HG02610 (cell line): ENCODE measurements at regions not wholly inside any gene's neighbourhood (a gene's known extent, or its start where the extent isn't known, plus 50 kb on each side); places are given as distances from the start of the nearest gene placed in this dataset.

ENCODE experiments used
- ATAC-seq: cut with Tn5 transposase; IDR thresholded peaks from one replicate; pipeline ENCODE4 v1.9.1; 2021; ENCODE audit warnings: mild to moderate bottlenecking, moderate library complexity; ENCODE audit not compliant: unreplicated experiment

- no peak for ATAC-seq
These were observed 55.3 kb upstream of the POM121L12 start for GRCh38 chr7:52980129-52980528.

GRCh38 chr7:52973126-52973525 is 62.3 kb upstream of the POM121L12 start:
- no peak for ATAC-seq

GRCh38 chr7:52962402-52963076 is 72.9 kb upstream of the POM121L12 start:
- ATAC-seq, result no peak

GRCh38 chr7:52961084-52961483 is 74.3 kb upstream of the POM121L12 start:
- ATAC-seq, result no peak

DNA sequence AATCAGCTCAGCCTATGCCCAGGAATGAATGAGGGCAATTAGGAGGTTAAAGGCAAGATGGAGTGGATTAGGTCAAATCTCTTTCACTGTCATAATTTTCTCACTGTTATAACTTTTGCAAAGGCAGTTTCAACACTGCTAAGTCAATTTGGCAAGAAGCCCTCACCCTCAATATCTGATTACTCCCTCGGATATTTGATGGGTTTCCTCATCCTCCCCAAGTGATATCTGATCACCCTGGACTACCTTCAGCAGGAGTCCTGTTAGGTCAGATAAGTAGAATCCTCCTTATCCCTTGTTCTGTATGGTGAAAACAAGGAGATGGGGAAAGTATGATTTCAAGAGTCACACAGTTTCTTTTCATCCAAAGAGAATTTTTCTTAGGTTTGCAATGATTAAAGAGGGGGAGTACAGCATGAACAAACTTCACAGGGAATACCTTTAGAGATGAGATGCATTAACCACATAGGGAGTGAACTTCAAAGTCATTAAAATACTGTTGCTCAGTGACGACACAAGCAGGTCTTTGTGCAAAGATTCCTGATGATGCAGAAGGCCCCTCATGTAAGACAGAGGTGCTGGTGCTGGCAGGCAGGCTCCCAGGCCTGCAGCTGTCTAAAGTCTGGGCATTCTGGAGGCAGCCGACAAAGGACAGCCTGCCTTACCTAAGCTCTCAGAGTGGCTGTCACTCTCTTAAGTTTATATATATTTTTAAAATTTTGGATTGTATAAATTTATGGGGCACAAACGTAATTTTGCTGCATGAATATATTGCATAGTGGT is 75.4 kb upstream of the POM121L12 start:
- ATAC-seq, result no peak

DNA sequence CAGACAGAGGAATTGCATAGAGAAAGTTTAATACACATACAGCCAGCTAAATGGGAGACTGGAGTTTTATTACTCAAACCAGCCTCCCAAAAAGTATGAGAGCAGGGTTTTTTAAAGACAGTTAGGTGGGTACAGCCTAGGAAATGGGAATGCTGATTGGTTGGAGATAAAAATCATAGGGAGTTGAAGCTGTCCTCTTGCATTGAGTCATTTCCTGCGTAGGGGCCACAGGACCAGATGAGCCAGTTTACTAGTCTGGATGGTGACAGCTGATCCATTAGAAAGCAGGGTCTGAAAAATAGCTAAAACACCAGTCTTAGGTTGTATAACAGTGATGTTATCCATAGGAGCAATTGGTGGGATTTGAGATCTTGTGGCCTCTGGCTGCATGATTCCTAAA is 76.1 kb upstream of the POM121L12 start:
- no peak for ATAC-seq

- no peak for ATAC-seq
These were observed 76.8 kb upstream of the POM121L12 start for GRCh38 chr7:52958621-52959140.

DNA sequence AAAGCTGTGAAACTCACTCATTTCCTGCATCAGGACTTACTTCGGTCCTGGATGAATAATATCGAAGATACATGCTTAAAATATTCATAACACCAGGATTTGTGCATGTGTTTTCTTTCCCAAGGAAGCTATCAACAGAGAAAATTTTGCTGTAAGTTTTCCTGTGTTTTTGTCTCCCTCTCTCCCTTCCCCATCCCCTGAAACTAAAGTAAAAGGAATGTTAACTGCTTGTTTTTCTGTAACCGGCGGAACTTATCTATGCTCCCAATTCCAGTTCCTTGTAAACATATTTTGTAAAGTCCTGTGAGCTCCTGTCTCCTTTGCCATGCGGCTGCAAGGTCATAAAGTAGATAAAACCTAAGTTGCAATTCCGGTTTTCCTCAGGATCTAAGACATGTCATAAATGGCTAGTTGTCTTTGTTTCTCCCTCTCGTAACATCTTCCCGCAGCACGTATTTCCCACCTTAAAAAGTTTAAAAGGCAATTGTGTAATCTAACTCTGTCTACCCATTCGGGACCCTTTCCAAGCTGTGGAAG is 79.0 kb upstream of the POM121L12 start:
- ATAC-seq, result no peak

GRCh38 chr7:52955522-52955921 is 79.9 kb upstream of the POM121L12 start:
- no peak for ATAC-seq

GRCh38 chr7:52944921-52945320 is 90.5 kb upstream of the POM121L12 start:
- ATAC-seq, result no peak

GRCh38 chr7:52940481-52940880 is 95.0 kb upstream of the POM121L12 start:
- no peak for ATAC-seq

DNA sequence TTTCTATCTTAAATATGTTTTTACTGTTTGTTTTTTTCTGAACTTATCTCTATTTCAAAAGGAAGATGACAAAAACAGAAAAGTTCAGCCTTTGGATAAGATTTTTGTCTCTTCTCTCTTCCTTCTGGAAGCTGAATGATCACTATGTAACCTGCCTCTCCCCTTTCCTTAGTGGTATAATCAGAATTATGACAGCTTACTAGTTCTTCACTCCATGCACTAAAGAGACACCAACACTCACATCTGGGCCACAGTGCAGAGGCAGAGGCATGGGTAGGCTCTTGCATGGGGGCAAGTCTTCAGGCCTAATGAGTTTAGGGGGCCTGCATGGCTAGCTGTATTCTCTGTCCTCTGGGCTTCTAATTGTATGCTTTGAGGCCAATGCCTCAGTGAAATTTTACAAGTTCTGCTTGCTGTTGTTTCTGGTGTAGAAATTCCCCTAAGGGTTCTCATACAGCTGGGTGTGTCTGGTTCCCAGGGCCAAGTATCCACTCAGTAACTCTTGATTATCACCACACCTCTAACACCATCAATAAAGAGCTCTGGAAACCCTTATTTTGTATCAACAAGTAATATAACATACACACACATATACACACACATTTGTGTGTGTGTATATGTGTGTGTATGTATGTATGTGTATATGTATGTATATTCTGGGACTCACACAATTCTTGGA is 96.8 kb upstream of the POM121L12 start:
- ATAC-seq, result no peak

GRCh38 chr7:52936750-52937149 is 98.7 kb upstream of the POM121L12 start:
- no peak for ATAC-seq

- no peak for ATAC-seq
These were observed 106.8 kb upstream of the POM121L12 start for GRCh38 chr7:52928591-52928990.

GRCh38 chr7:52925332-52925731 is 110.1 kb upstream of the POM121L12 start:
- no peak for ATAC-seq

DNA sequence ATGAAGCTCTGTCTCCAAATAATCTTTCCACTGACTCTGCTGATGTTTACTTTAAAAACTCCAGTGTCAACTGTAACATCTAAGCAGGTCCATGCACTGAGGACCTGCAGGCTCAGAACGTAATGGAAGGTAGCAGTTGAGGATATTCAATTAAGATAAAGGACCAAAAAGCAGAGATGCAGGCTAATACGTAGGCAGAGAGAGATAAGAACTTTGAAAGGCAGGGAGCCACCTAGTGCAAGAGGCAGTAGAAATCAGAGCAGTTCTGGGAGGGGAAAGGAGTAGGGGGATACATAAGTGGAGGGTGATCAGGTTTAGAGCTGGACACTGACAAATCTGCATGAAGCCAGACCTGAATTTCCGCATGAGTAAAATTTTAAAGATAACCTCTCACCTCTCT is 114.5 kb upstream of the POM121L12 start:
- no peak for ATAC-seq

DNA sequence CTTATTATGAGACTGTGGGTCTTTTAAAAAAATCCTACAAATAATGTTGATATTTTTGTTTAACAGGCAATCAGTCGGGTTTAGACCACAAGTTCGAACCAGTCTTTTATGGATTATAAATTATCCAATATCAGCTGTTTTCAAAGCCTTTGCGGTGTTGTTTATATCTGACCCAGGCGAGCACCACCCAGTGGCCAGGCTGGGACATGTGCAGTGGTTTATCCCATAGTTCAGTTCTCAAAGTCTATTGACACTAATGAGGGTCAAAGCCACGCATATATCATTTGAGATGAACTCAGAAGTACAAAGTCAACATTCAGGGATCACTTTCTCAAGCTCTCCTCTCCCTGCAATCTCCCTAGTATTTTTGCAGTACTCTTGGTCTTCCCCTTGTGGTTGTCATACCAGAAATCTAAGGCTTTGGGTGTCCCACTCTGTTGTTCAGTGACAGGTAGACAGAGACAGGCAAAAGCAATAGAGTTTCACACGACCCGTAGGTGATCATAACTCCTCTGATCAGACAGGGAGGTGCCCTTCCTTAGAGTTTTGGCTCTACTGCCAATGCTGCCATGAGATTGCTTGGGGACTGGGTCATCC is 117.4 kb upstream of the POM121L12 start:
- no peak for ATAC-seq

GRCh38 chr7:52911795-52912194 is 123.6 kb upstream of the POM121L12 start:
- ATAC-seq, result no peak

GRCh38 chr7:52911326-52911725 is 124.1 kb upstream of the POM121L12 start:
- ATAC-seq, result no peak

GRCh38 chr7:52909935-52910334 is 125.5 kb upstream of the POM121L12 start:
- no peak for ATAC-seq

GRCh38 chr7:52909131-52909530 is 126.3 kb upstream of the POM121L12 start:
- no peak for ATAC-seq
